GM20000 (cell line): ENCODE measurements at regions not wholly inside any gene's neighbourhood (a gene's known extent, or its start where the extent isn't known, plus 50 kb on each side); places are given as distances from the start of the nearest gene placed in this dataset.

Experiments used
- DNase-seq: peaks from one replicate; pipeline ENCODE4 v3.0.0; 2012; ENCODE audit warnings: low spot score
- TF ChIP-seq, protein P1 (sequence below): IDR thresholded peaks from 2 replicates; pipeline ENCODE4 v1.5.1; 2012; ENCODE audit warnings: mild to moderate bottlenecking, control low read depth; ENCODE audit errors: extremely low read depth, missing control alignments

DNA sequence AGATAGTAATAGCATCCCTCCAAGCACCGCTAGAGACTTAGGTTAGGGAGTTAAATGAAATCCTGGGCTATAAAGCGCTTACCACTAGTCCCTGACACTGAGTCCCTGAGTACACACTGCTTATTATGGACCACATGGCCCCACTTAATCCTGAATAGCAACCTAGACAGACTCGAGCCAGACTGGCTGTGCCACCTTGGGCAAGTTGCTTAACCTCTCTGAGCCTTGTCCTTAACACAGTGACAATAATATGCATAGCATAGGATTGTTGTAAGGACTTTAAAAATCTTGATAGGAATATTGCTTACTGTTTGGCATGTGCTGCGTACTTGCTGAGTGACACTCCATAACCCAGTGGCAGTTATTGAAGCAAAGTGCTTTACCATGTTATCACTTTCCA lies 125.6 kb upstream of the SASH1 start:
- TF ChIP-seq, protein P1, sequence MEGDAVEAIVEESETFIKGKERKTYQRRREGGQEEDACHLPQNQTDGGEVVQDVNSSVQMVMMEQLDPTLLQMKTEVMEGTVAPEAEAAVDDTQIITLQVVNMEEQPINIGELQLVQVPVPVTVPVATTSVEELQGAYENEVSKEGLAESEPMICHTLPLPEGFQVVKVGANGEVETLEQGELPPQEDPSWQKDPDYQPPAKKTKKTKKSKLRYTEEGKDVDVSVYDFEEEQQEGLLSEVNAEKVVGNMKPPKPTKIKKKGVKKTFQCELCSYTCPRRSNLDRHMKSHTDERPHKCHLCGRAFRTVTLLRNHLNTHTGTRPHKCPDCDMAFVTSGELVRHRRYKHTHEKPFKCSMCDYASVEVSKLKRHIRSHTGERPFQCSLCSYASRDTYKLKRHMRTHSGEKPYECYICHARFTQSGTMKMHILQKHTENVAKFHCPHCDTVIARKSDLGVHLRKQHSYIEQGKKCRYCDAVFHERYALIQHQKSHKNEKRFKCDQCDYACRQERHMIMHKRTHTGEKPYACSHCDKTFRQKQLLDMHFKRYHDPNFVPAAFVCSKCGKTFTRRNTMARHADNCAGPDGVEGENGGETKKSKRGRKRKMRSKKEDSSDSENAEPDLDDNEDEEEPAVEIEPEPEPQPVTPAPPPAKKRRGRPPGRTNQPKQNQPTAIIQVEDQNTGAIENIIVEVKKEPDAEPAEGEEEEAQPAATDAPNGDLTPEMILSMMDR, result no peak
- no peak for DNase-seq

DNA sequence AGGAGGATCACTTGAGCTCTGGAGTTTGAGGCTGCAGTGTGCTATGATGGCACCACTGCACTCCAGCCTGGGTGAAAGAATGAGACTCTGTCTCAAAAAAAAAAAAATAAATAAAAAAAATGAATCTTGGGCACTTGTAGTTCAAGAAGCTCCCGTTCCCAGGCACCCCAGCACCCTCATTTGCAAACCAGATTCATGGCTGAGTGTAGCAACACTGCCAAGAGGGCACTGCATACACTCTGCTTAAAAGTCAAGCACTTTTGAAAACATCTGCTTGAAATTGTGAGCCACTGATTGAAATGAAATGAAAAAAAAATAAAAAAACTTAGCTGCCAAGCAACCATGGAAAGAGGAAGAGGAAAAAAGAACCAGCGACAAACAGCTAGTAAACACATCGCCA lies 124.7 kb upstream of the SASH1 start:
- TF ChIP-seq, protein P1, result no peak
- no peak for DNase-seq

DNA sequence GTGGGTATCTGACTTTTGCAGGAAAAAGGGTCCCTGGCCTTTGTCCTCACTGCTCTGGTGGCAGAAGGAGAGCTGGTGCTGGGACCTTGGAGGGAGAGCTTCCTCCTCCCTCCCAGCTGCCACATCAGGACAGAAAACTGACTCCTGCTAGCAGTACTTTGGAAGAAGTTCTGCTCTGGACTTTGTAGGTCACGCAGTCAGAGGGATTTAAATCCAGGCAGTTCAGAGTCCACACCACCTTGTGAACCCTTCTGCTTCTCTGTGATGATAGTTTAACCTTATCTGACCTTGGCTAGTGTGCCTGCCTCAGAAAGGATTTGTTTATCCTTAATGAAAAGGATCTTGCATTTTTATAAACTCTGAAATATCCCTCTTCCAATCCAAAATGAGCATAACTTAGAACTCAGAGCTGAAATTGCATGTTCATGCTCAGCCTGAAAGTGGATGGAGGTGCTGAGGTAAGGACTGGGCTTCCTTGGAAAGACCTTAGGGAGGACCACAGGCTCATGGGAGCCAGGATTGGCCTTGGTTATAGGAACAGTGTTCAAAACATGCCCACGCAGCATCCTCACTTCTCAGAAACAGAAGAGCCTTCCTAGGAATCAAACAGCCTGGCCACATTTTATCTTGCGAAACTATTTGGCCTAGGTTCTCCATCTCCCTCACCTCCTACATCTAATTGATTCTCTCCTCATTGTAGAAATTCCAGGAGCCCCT lies 123.9 kb upstream of the SASH1 start:
- no peak for DNase-seq
- TF ChIP-seq, protein P1, result no peak

- TF ChIP-seq, protein P1, result no peak
- DNase-seq, result no peak
Observed at GRCh38 chr6:148221196-148221979, 121.2 kb upstream of the SASH1 start.

DNA sequence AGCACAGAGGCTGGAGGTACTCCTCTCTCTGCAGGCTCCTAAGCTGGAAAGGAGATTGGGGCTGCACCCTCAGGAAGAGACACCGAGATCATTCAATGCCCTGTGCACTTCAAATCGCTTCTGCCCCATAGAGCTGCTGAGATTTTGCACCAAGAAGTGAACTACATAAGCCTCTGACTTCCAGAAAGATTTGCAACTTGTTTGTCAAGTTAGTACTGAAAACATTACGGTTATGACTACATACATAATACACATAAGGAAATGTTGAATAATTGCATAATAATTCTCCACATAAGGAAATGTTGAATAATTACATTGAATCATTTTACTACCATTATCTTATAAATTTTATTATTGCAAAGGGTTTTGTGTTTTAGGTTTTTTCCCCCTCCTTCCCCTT lies 120.3 kb upstream of the SASH1 start:
- TF ChIP-seq, protein P1, result no peak
- DNase-seq, result no peak

- no peak for DNase-seq
- TF ChIP-seq, protein P1, result no peak
Observed at GRCh38 chr6:148222846-148223245, 119.8 kb upstream of the SASH1 start.

GRCh38 chr6:148223424-148223842 lies 119.2 kb upstream of the SASH1 start:
- TF ChIP-seq, protein P1, result no peak
- no peak for DNase-seq
